ENCODE measurements at regions not wholly inside any gene's neighbourhood (a gene's known extent, or its start where the extent isn't known, plus 50 kb on each side); places are given as distances from the start of the nearest gene placed in this dataset.
A peak's percentile ranks its signal among the peaks of the same experiment; 100 is the strongest.

DNA sequence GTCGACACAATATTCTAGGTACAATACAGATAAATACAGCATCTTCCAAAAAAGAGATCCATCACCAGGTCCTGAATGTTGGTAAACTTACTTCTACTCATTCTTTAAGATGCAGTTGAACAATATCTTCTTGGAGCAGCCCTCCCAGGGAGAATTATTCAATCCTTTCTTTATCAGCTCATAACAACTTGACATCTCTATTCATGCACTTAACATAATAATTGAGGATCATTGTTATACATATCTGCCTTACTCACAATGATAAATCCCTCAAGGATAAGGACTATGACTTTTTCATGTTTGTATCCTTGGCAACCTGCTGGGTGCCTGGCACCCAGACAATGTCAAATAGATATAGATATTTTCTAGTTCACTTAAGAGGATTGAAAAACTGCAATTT, 219.5 kb downstream of the POU4F1 start:
- Histone ChIP-seq H4K20me1 (replicated peaks; ENCODE audit: insufficient read depth) (no peaks in the 10 kb centered on the region), H3K79me2 (replicated peaks; ENCODE audit: insufficient read depth) (no peaks in the 10 kb centered on the region), H3K4me1 (ENCODE audit: insufficient read depth) (peaks cover 18% of the 10 kb centered on the region), H3K27ac (ENCODE audit: low read depth) (no peak overlapping the region), H3K9me2 (ENCODE audit: insufficient read depth) (peaks cover 4% of the 10 kb centered on the region; the same call in 1 of the 2 replicates), H2AFZ (no peak overlapping the region), H3K36me3 (ENCODE audit: insufficient read depth) (no peaks in the 10 kb centered on the region), H3F3A (replicated peaks; ENCODE audit: low read depth) (no peaks in the 10 kb centered on the region), H3K27me3 (ENCODE audit: insufficient read depth) (no peaks in the 10 kb centered on the region), H3K4me2 (peak overlapping the region; percentile 17), H3K4me3 (no peak overlapping the region)
- Mint-ChIP-seq H3K4me1 (peaks cover 23% of the 10 kb centered on the region), H3K27me3 (ENCODE audit: insufficient read depth, low read depth, poor library complexity) (no peaks in the 10 kb centered on the region), H3K36me3 (ENCODE audit: low read depth) (no peaks in the 10 kb centered on the region), H3K4me3 (no peak overlapping the region), H3K9me3 (no peaks in the 10 kb centered on the region), H3K27ac (no peak overlapping the region)
- TF ChIP-seq POLR2AphosphoS5 (IDR thresholded peaks at IDR 0.05; ENCODE audit: low read depth) (no peak), NANOG (IDR thresholded peaks at IDR 0.05; ENCODE audit: borderline replicate concordance) (no peak), EZH2phosphoT487 (IDR thresholded peaks at IDR 0.05; ENCODE audit: unreplicated experiment) (no peak), STAT1 (IDR thresholded peaks at IDR 0.05; ENCODE audit: unreplicated experiment) (no peak), ZNF114 (CRISPR knock-in tag; IDR thresholded peaks at IDR 0.05) (no peak), EZH2 (IDR thresholded peaks at IDR 0.05; ENCODE audit: low read depth, unreplicated experiment) (no peak), JUNB (IDR thresholded peaks at IDR 0.05; ENCODE audit: unreplicated experiment) (no peak), ZNF331 (CRISPR knock-in tag; IDR thresholded peaks at IDR 0.05; ENCODE audit: low read depth) (no peak), CREB1 (CRISPR knock-in tag; IDR thresholded peaks at IDR 0.05; ENCODE audit: low read depth) (no peak)
- TF ChIP-seq, protein P1, sequence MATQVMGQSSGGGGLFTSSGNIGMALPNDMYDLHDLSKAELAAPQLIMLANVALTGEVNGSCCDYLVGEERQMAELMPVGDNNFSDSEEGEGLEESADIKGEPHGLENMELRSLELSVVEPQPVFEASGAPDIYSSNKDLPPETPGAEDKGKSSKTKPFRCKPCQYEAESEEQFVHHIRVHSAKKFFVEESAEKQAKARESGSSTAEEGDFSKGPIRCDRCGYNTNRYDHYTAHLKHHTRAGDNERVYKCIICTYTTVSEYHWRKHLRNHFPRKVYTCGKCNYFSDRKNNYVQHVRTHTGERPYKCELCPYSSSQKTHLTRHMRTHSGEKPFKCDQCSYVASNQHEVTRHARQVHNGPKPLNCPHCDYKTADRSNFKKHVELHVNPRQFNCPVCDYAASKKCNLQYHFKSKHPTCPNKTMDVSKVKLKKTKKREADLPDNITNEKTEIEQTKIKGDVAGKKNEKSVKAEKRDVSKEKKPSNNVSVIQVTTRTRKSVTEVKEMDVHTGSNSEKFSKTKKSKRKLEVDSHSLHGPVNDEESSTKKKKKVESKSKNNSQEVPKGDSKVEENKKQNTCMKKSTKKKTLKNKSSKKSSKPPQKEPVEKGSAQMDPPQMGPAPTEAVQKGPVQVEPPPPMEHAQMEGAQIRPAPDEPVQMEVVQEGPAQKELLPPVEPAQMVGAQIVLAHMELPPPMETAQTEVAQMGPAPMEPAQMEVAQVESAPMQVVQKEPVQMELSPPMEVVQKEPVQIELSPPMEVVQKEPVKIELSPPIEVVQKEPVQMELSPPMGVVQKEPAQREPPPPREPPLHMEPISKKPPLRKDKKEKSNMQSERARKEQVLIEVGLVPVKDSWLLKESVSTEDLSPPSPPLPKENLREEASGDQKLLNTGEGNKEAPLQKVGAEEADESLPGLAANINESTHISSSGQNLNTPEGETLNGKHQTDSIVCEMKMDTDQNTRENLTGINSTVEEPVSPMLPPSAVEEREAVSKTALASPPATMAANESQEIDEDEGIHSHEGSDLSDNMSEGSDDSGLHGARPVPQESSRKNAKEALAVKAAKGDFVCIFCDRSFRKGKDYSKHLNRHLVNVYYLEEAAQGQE (IDR thresholded peaks at IDR 0.05; ENCODE audit: unreplicated experiment): no peak
- TF ChIP-seq, protein P2, sequence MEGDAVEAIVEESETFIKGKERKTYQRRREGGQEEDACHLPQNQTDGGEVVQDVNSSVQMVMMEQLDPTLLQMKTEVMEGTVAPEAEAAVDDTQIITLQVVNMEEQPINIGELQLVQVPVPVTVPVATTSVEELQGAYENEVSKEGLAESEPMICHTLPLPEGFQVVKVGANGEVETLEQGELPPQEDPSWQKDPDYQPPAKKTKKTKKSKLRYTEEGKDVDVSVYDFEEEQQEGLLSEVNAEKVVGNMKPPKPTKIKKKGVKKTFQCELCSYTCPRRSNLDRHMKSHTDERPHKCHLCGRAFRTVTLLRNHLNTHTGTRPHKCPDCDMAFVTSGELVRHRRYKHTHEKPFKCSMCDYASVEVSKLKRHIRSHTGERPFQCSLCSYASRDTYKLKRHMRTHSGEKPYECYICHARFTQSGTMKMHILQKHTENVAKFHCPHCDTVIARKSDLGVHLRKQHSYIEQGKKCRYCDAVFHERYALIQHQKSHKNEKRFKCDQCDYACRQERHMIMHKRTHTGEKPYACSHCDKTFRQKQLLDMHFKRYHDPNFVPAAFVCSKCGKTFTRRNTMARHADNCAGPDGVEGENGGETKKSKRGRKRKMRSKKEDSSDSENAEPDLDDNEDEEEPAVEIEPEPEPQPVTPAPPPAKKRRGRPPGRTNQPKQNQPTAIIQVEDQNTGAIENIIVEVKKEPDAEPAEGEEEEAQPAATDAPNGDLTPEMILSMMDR (conservative IDR thresholded peaks at IDR 0.05; ENCODE audit: low read depth in 2 of 2): no peak
- TF ChIP-seq, protein P3, sequence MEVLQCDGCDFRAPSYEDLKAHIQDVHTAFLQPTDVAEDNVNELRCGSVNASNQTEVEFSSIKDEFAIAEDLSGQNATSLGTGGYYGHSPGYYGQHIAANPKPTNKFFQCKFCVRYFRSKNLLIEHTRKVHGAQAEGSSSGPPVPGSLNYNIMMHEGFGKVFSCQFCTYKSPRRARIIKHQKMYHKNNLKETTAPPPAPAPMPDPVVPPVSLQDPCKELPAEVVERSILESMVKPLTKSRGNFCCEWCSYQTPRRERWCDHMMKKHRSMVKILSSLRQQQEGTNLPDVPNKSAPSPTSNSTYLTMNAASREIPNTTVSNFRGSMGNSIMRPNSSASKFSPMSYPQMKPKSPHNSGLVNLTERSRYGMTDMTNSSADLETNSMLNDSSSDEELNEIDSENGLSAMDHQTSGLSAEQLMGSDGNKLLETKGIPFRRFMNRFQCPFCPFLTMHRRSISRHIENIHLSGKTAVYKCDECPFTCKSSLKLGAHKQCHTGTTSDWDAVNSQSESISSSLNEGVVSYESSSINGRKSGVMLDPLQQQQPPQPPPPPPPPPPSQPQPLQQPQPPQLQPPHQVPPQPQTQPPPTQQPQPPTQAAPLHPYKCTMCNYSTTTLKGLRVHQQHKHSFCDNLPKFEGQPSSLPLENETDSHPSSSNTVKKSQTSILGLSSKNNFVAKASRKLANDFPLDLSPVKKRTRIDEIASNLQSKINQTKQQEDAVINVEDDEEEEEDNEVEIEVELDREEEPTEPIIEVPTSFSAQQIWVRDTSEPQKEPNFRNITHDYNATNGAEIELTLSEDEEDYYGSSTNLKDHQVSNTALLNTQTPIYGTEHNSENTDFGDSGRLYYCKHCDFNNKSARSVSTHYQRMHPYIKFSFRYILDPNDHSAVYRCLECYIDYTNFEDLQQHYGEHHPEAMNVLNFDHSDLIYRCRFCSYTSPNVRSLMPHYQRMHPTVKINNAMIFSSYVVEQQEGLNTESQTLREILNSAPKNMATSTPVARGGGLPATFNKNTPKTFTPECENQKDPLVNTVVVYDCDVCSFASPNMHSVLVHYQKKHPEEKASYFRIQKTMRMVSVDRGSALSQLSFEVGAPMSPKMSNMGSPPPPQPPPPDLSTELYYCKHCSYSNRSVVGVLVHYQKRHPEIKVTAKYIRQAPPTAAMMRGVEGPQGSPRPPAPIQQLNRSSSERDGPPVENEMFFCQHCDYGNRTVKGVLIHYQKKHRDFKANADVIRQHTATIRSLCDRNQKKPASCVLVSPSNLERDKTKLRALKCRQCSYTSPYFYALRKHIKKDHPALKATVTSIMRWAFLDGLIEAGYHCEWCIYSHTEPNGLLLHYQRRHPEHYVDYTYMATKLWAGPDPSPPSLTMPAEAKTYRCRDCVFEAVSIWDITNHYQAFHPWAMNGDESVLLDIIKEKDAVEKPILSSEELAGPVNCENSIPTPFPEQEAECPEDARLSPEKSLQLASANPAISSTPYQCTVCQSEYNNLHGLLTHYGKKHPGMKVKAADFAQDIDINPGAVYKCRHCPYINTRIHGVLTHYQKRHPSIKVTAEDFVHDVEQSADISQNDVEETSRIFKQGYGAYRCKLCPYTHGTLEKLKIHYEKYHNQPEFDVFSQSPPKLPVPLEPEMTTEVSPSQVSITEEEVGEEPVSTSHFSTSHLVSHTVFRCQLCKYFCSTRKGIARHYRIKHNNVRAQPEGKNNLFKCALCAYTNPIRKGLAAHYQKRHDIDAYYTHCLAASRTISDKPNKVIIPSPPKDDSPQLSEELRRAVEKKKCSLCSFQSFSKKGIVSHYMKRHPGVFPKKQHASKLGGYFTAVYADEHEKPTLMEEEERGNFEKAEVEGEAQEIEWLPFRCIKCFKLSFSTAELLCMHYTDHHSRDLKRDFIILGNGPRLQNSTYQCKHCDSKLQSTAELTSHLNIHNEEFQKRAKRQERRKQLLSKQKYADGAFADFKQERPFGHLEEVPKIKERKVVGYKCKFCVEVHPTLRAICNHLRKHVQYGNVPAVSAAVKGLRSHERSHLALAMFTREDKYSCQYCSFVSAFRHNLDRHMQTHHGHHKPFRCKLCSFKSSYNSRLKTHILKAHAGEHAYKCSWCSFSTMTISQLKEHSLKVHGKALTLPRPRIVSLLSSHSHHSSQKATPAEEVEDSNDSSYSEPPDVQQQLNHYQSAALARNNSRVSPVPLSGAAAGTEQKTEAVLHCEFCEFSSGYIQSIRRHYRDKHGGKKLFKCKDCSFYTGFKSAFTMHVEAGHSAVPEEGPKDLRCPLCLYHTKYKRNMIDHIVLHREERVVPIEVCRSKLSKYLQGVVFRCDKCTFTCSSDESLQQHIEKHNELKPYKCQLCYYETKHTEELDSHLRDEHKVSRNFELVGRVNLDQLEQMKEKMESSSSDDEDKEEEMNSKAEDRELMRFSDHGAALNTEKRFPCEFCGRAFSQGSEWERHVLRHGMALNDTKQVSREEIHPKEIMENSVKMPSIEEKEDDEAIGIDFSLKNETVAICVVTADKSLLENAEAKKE (CRISPR knock-in tag; IDR thresholded peaks at IDR 0.05): no peak
- TF ChIP-seq, protein P4, sequence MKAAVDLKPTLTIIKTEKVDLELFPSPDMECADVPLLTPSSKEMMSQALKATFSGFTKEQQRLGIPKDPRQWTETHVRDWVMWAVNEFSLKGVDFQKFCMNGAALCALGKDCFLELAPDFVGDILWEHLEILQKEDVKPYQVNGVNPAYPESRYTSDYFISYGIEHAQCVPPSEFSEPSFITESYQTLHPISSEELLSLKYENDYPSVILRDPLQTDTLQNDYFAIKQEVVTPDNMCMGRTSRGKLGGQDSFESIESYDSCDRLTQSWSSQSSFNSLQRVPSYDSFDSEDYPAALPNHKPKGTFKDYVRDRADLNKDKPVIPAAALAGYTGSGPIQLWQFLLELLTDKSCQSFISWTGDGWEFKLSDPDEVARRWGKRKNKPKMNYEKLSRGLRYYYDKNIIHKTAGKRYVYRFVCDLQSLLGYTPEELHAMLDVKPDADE (IDR thresholded peaks at IDR 0.05): no peak
- DNase-seq (ENCODE audit: low spot score) (no peak), ATAC-seq (no peak)

Data from GM23338 (cell line).